Smooth muscle cell (in vitro differentiated cells): ENCODE measurements at regions not wholly inside any gene's neighbourhood (a gene's known extent, or its start where the extent isn't known, plus 50 kb on each side); places are given as distances from the start of the nearest gene placed in this dataset.
"Not testable (repeated sequence)": the region's sequence is repeated elsewhere in the genome, so short reads cannot be mapped to it uniquely, and the experiment has no call there.

ENCODE experiments used
- DNase-seq: peaks from one replicate; lab custom pipeline; 2025; ENCODE audit not compliant: unreplicated experiment; lab: John Stamatoyannopoulos, UW
- H2AFZ ChIP-seq: fragments of 200-600 bp; sonication (generic); 2 replicates; pipeline ENCODE4 v1.6.0; 2016; ENCODE audit warnings: antibody characterized with exemption, low read depth, mild to moderate bottlenecking
- H3F3A ChIP-seq: fragments of 200-600 bp; sonication (generic); 2 replicates; pipeline ENCODE4 v1.6.0; 2017; ENCODE audit warnings: antibody characterized with exemption, low read depth
- H3K27ac ChIP-seq: fragments of 200-600 bp; sonication (generic); 2 replicates; pipeline ENCODE4 v1.5.1; 2016; ENCODE audit warnings: low read depth, mild to moderate bottlenecking
- H3K27me3 ChIP-seq: fragments of 200-600 bp; sonication (generic); 2 replicates; pipeline ENCODE4 v1.6.1; 2016; ENCODE audit warnings: low read depth, mild to moderate bottlenecking
- H3K36me3 ChIP-seq: fragments of 200-600 bp; sonication (generic); 2 replicates; pipeline ENCODE4 v1.5.1; 2016; ENCODE audit warnings: low read depth
- H3K4me1 ChIP-seq: fragments of 200-600 bp; sonication (generic); 2 replicates; pipeline ENCODE4 v1.5.1; 2016; ENCODE audit warnings: low read depth
- H3K4me2 ChIP-seq: fragments of 200-600 bp; sonication (generic); 2 replicates; pipeline ENCODE4 v1.6.0; 2016; ENCODE audit warnings: mild to moderate bottlenecking
- H3K4me3 ChIP-seq: fragments of 200-600 bp; sonication (generic); 2 replicates; pipeline ENCODE4 v1.5.1; 2016; ENCODE audit warnings: mild to moderate bottlenecking
- H3K79me2 ChIP-seq: fragments of 200-600 bp; sonication (generic); 2 replicates; pipeline ENCODE4 v1.6.0; 2016; ENCODE audit warnings: low read depth, mild to moderate bottlenecking
- H3K9ac ChIP-seq: fragments of 200-600 bp; sonication (generic); 2 replicates; pipeline ENCODE4 v1.6.0; 2016; ENCODE audit warnings: low read depth
- H3K9me3 ChIP-seq: fragments of 200-600 bp; sonication (generic); replicated peaks from 2 replicates; pipeline ENCODE4 v1.5.1; 2016; ENCODE audit warnings: low read depth
- H4K20me1 ChIP-seq: fragments of 200-600 bp; sonication (generic); 2 replicates; pipeline ENCODE4 v1.6.0; 2016; ENCODE audit warnings: low read depth
- WGBS: methylation state at CpG from one replicate; pipeline ENCODE4 v1.1.7; 2016; ENCODE audit warnings: low lambda C conversion rate; 5-methylcytosine and 5-hydroxymethylcytosine counted together
- TF ChIP-seq, protein P1 (sequence below): fragments of 200-600 bp; sonication (generic); IDR thresholded peaks from 2 replicates; pipeline ENCODE4 v1.5.1; 2017; ENCODE audit warnings: borderline replicate concordance, mild to moderate bottlenecking, antibody characterized with exemption; ENCODE audit not compliant: insufficient read depth, poor library complexity, severe bottlenecking

DNA sequence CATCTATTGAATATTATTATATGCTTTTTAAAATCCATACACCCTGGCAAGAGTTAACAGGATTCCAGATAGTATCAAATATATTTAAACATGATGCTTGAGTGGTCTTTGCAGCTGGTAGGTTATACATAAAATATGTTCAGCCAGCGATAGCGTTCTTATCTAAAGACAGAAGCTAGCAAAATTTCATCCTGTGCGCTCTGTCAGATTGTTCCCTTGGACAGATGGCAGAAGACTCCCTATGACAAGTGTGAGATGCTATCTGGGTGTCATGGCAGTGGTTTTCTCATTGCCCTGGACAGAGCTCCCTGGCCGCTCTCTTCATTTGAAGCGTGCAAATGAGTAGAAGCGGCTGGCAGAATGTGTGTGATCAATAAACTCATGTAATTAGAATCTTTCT, 175.2 kb upstream of the SOX14 start:
- no peaks in the 10 kb centered on the region for H3K4me1 ChIP-seq
- no peak for DNase-seq
- TF ChIP-seq, protein P1, sequence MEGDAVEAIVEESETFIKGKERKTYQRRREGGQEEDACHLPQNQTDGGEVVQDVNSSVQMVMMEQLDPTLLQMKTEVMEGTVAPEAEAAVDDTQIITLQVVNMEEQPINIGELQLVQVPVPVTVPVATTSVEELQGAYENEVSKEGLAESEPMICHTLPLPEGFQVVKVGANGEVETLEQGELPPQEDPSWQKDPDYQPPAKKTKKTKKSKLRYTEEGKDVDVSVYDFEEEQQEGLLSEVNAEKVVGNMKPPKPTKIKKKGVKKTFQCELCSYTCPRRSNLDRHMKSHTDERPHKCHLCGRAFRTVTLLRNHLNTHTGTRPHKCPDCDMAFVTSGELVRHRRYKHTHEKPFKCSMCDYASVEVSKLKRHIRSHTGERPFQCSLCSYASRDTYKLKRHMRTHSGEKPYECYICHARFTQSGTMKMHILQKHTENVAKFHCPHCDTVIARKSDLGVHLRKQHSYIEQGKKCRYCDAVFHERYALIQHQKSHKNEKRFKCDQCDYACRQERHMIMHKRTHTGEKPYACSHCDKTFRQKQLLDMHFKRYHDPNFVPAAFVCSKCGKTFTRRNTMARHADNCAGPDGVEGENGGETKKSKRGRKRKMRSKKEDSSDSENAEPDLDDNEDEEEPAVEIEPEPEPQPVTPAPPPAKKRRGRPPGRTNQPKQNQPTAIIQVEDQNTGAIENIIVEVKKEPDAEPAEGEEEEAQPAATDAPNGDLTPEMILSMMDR: no peak
- no peaks in the 10 kb centered on the region for H3K27me3 ChIP-seq
- no peaks in the 10 kb centered on the region for H3K9me3 ChIP-seq
- H3F3A ChIP-seq: no peaks in the 10 kb centered on the region
- no peaks in the 10 kb centered on the region for H3K36me3 ChIP-seq
- H3K4me3 ChIP-seq: no peak overlapping the region
- no peaks in the 10 kb centered on the region for H3K79me2 ChIP-seq
- no peak overlapping the region for H2AFZ ChIP-seq
- H3K9ac ChIP-seq: no peak overlapping the region
- no peak overlapping the region for H3K4me2 ChIP-seq
- WGBS: 80% methylated on average over 6 of the region's 6 CpGs
- no peaks in the 10 kb centered on the region for H4K20me1 ChIP-seq
- H3K27ac ChIP-seq: no peak overlapping the region

DNA sequence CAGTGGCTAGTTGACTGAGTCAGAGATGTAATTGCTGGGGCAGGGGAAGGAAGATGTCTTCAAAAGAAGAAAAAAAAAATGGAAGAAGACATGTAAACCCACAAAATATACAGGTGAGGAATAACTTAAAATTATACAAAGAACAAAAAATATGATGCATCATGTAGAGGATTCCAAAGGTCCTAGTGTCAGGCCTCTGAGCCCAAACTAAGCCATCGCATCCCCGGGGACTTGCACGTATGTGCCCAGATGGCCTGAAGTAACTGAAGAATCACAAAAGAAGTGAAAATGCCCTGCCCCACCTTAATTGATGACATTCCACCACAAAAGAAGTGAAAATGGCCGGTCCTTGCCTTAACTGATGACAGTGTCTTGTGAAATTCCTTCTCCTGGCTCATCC, 168.7 kb upstream of the SOX14 start:
- WGBS: 67% methylated on average over 4 of the region's 4 CpGs
- H3K36me3 ChIP-seq, H4K20me1 ChIP-seq: not testable (repeated sequence)

DNA sequence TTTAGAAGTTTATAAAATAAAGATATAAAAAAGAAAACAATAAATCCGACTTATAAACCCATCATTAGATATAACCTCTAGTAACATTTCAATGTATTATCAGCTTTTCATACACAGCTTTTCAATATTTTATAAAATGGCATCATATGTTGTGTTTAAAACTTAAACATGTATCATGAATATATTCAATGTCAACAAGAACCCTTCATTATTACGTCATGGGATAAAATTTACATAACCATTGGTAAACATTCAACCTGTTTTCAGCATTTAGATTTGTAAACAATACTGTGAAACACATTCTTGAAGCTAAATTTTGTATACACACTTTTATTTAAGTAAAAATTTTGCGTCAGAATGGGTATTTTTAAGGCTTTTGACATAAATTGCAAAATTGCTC, 153.4 kb upstream of the SOX14 start:
- Histone ChIP-seq H3K4me3 (no peak overlapping the region), H3F3A (no peaks in the 10 kb centered on the region), H3K79me2 (no peaks in the 10 kb centered on the region), H3K27me3 (no peaks in the 10 kb centered on the region), H2AFZ (no peak overlapping the region), H3K36me3 (no peaks in the 10 kb centered on the region), H3K9me3 (no peaks in the 10 kb centered on the region), H3K4me2 (no peak overlapping the region), H3K4me1 (peaks cover 4% of the 10 kb centered on the region), H4K20me1 (no peaks in the 10 kb centered on the region), H3K9ac (no peak overlapping the region), H3K27ac (no peak overlapping the region)
- TF ChIP-seq, protein P1: no peak
- no peak for DNase-seq
- 95% methylated on average over 3 of the region's 3 CpGs for WGBS

More for the DNA sequence above, 168.7 kb upstream of the SOX14 start:
- not testable (repeated sequence) for H3K27me3 ChIP-seq, H3K4me3 ChIP-seq, H2AFZ ChIP-seq, H3K4me1 ChIP-seq, H3K9me3 ChIP-seq, H3K4me2 ChIP-seq, H3K27ac ChIP-seq, DNase-seq, H3K79me2 ChIP-seq, H3K9ac ChIP-seq, H3F3A ChIP-seq

DNA sequence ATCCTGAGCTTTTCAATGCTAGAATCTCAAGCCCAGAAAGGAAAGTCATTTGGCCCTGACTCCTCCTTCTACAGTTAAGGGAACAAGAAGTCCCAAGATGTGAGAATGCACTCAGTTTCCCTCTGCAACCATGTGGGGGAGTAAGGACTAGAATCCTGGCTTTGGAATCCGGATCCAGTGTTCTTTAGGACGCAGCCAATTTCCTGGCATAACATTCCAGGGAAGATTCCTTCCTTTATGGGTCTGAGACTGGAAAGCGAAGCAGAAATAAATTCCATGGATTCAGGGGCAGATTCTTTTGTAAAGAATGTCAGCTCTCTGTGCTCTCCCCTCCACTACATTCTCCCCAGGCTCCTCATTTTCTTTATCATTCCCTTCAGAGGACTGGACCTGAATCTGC, 151.8 kb upstream of the SOX14 start:
- Histone ChIP-seq H3K4me1 (peaks cover 4% of the 10 kb centered on the region), H3K4me2 (peak overlapping the region; percentile 14), H2AFZ (no peak overlapping the region), H3K4me3 (no peak overlapping the region), H3K36me3 (no peaks in the 10 kb centered on the region), H3K27ac (no peak overlapping the region), H3K79me2 (no peaks in the 10 kb centered on the region), H3F3A (no peaks in the 10 kb centered on the region), H3K9me3 (no peaks in the 10 kb centered on the region), H3K9ac (no peak overlapping the region), H3K27me3 (no peaks in the 10 kb centered on the region), H4K20me1 (no peaks in the 10 kb centered on the region)
- no peak for DNase-seq
- 5% methylated on average over 3 of the region's 3 CpGs for whole genome bisulfite sequencing
- TF ChIP-seq, protein P1: no peak
